ENCODE measurements at regions not wholly inside any gene's neighbourhood (a gene's known extent, or its start where the extent isn't known, plus 50 kb on each side); places are given as distances from the start of the nearest gene placed in this dataset.

- H4K20me1 ChIP-seq (replicated peaks; ENCODE audit: control insufficient read depth, insufficient read depth, low read length): no peaks in the 10 kb centered on the region
- CTCF ChIA-PET (ENCODE audit: low intra/inter-chr PET ratio): no interaction called here
- H3K9ac ChIP-seq (ENCODE audit: insufficient read depth in 1 of 2, low read depth in 2 of 2, low read length in 2 of 2): no peak overlapping the region
- H3K4me3 ChIP-seq: no peak overlapping the region
- 64% methylated on average over 1 of the region's 1 CpG for WGBS (ENCODE audit: insufficient coverage, low coverage, missing lambda C conversion rate)
- no peak overlapping the region for H2AFZ ChIP-seq (ENCODE audit: low read depth, low read length)
- in situ Hi-C loops (cut with MboI) (no loop called here), intact Hi-C loops (cut with micrococcal nuclease) (no loop called here)
- H3K79me2 ChIP-seq (ENCODE audit: control insufficient read depth, insufficient read depth, low read length): peaks cover 17% of the 10 kb centered on the region; the same call in 2 of the 3 replicates
- H3K27me3 ChIP-seq (ENCODE audit: control insufficient read depth in 2 of 2, insufficient read depth in 2 of 2, low read length in 2 of 2): no peaks in the 10 kb centered on the region
- POLR2A ChIA-PET: no interaction called here
- DNase-seq (ENCODE audit: extremely low read depth in 1 of 4, low spot score in 3 of 4): peak in 1 of 4 experiments; percentile 0
- no peaks in the 10 kb centered on the region for H3K9me1 ChIP-seq (ENCODE audit: control insufficient read depth, insufficient read depth, low read length)
- no peak for ATAC-seq
- H3K9me3 ChIP-seq (replicated peaks; ENCODE audit: control insufficient read depth, insufficient read depth, low read depth, low read length): peaks cover 12% of the 10 kb centered on the region
- H3K36me3 ChIP-seq (ENCODE audit: control insufficient read depth, insufficient read depth, low read length): peaks cover 15% of the 10 kb centered on the region; the same call in 2 of the 3 replicates
- no peak for FAIRE-seq
- no peak overlapping the region for H3K27ac ChIP-seq (ENCODE audit: extremely low read depth, low read depth, low read length)
- no TSS peak for BruUV-seq (replicated peaks)
- H3K4me1 ChIP-seq (replicated peaks in 1 of 2; ENCODE audit: control insufficient read depth in 2 of 2, insufficient read depth in 2 of 2, low read length in 2 of 2): no peaks in the 10 kb centered on the region
- H3K4me2 ChIP-seq (ENCODE audit: insufficient read depth, low read length): no peak overlapping the region
- no peak for TF ChIP-seq NCOA1 (IDR thresholded peaks at IDR 0.05; ENCODE audit: low read depth)
- TF ChIP-seq TRIM28 (IDR thresholded peaks at IDR 0.05): peak; percentile 83
- TF ChIP-seq HLTF (IDR thresholded peaks at IDR 0.05): no peak
- no peak for TF ChIP-seq BRD4 (IDR thresholded peaks at IDR 0.05)
- TF ChIP-seq POLR2G (IDR thresholded peaks at IDR 0.05; ENCODE audit: low read depth, low read length): no peak
- no peak for TF ChIP-seq KLF10 (CRISPR knock-in tag; IDR thresholded peaks at IDR 0.05)
- no peak for TF ChIP-seq GATAD2B (IDR thresholded peaks at IDR 0.05; ENCODE audit: borderline replicate concordance)
- no peak for TF ChIP-seq ZNF561 (CRISPR knock-in tag; conservative IDR thresholded peaks at IDR 0.05)
- no peak for TF ChIP-seq PREB (CRISPR knock-in tag; IDR thresholded peaks at IDR 0.05)
- TF ChIP-seq, protein P1, sequence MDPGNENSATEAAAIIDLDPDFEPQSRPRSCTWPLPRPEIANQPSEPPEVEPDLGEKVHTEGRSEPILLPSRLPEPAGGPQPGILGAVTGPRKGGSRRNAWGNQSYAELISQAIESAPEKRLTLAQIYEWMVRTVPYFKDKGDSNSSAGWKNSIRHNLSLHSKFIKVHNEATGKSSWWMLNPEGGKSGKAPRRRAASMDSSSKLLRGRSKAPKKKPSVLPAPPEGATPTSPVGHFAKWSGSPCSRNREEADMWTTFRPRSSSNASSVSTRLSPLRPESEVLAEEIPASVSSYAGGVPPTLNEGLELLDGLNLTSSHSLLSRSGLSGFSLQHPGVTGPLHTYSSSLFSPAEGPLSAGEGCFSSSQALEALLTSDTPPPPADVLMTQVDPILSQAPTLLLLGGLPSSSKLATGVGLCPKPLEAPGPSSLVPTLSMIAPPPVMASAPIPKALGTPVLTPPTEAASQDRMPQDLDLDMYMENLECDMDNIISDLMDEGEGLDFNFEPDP (CRISPR knock-in tag; IDR thresholded peaks at IDR 0.05): no peak
- TF ChIP-seq CBX5 (IDR thresholded peaks at IDR 0.05; ENCODE audit: borderline replicate concordance, low read depth): peak; percentile 91
- no peak for TF ChIP-seq YY1 (IDR thresholded peaks at IDR 0.05; ENCODE audit: borderline replicate concordance in 1 of 3, control insufficient read depth in 1 of 3, extremely low read depth in 1 of 3, insufficient read depth in 3 of 3, insufficient read length in 1 of 3, insufficient replicate concordance in 2 of 3, low read depth in 1 of 3, low read length in 2 of 3)
- no peak for TF ChIP-seq NR1H2 (CRISPR knock-in tag; IDR thresholded peaks at IDR 0.05)
- peak in 1 of 2 experiments; percentile 62; a peak in 1 of 4 replicates for TF ChIP-seq TRIM24 (IDR thresholded peaks at IDR 0.05)
- no peak for TF ChIP-seq BMI1 (IDR thresholded peaks at IDR 0.05; ENCODE audit: low read length)
- no peak for TF ChIP-seq TEAD2 (tag; IDR thresholded peaks at IDR 0.05)
- peak; percentile 37; the same call in 1 of the 2 replicates for TF ChIP-seq XRCC3 (IDR thresholded peaks at IDR 0.05)
- TF ChIP-seq ZNF324 (CRISPR knock-in tag; IDR thresholded peaks at IDR 0.05): no peak
- TF ChIP-seq ZNF133 (CRISPR knock-in tag; IDR thresholded peaks at IDR 0.05): no peak
- no peak for TF ChIP-seq ZNF696 (CRISPR knock-in tag; conservative IDR thresholded peaks at IDR 0.05)
- TF ChIP-seq ZNF174 (CRISPR knock-in tag; IDR thresholded peaks at IDR 0.05): no peak
- TF ChIP-seq ZNF212 (CRISPR knock-in tag; IDR thresholded peaks at IDR 0.05): no peak
- TF ChIP-seq ZNF764 (CRISPR knock-in tag; IDR thresholded peaks at IDR 0.05; ENCODE audit: low read depth): no peak
Measured at GRCh38 chr3:87924485-87924884, 134.3 kb downstream of the CGGBP1 start.
